ENCODE measurements at regions not wholly inside any gene's neighbourhood (a gene's known extent, or its start where the extent isn't known, plus 50 kb on each side); places are given as distances from the start of the nearest gene placed in this dataset.

DNA sequence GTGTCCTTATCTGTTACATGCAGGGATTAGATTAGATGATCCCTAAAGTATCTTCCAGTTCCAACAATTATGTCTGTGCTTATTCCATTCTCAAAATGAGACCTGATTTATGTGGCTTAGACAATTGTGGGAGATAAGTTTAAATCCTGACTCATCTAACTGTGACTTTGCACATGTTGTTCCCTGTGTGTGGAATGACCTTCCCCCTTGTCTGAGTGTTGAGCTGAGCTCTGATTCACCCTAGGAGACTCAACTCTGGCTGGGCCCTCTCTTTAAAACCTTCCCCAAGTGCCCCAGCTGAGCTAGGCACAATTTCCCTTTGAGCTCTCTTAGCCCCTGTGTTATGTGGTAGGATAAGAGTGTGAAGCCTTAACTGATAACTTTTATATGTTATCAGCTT is 118.9 kb upstream of the ELL2 start:
- TF ChIP-seq, protein P1, sequence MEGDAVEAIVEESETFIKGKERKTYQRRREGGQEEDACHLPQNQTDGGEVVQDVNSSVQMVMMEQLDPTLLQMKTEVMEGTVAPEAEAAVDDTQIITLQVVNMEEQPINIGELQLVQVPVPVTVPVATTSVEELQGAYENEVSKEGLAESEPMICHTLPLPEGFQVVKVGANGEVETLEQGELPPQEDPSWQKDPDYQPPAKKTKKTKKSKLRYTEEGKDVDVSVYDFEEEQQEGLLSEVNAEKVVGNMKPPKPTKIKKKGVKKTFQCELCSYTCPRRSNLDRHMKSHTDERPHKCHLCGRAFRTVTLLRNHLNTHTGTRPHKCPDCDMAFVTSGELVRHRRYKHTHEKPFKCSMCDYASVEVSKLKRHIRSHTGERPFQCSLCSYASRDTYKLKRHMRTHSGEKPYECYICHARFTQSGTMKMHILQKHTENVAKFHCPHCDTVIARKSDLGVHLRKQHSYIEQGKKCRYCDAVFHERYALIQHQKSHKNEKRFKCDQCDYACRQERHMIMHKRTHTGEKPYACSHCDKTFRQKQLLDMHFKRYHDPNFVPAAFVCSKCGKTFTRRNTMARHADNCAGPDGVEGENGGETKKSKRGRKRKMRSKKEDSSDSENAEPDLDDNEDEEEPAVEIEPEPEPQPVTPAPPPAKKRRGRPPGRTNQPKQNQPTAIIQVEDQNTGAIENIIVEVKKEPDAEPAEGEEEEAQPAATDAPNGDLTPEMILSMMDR (IDR thresholded peaks at IDR 0.05): no peak
- TF ChIP-seq POLR2A (IDR thresholded peaks at IDR 0.05) (no peak), EP300 (IDR thresholded peaks at IDR 0.05) (no peak)

All from stomach (tissue), 4 donors.